GM12865 (cell line): ENCODE measurements at regions not wholly inside any gene's neighbourhood (a gene's known extent, or its start where the extent isn't known, plus 50 kb on each side); places are given as distances from the start of the nearest gene placed in this dataset.

Experiments used
- DNase-seq: peaks from one replicate; pipeline ENCODE4 v3.0.0; 2010; ENCODE audit warnings: low read depth
- H3K4me3 ChIP-seq: 2 replicates; pipeline ENCODE4 v1.5.1; 2011; ENCODE audit warnings: mild to moderate bottlenecking, low read depth, low read length, control low read depth
- CTCF ChIP-seq: IDR thresholded peaks from 2 replicates; pipeline ENCODE4 v1.5.1; 2011; ENCODE audit warnings: low read length, control low read depth, low read depth, inconsistent platforms; ENCODE audit not compliant: insufficient read depth; ENCODE audit errors: missing control alignments

GRCh38 chr13:106623799-106624460 is 56.0 kb upstream of the ARGLU1 start:
- no peak for DNase-seq
- no peak for TF ChIP-seq CTCF
- no peak overlapping the region for H3K4me3 ChIP-seq

- TF ChIP-seq CTCF = no peak
- DNase-seq = no peak
- no peak overlapping the region for H3K4me3 ChIP-seq
Observed at GRCh38 chr13:106621833-106622232, 53.9 kb upstream of the ARGLU1 start.

GRCh38 chr13:106619688-106620555 is 52.0 kb upstream of the ARGLU1 start:
- no peak overlapping the region for H3K4me3 ChIP-seq
- peak; percentile 75 for TF ChIP-seq CTCF
- DNase-seq = peak; percentile 52
